ENCODE measurements at regions not wholly inside any gene's neighbourhood (a gene's known extent, or its start where the extent isn't known, plus 50 kb on each side); places are given as distances from the start of the nearest gene placed in this dataset.

DNA sequence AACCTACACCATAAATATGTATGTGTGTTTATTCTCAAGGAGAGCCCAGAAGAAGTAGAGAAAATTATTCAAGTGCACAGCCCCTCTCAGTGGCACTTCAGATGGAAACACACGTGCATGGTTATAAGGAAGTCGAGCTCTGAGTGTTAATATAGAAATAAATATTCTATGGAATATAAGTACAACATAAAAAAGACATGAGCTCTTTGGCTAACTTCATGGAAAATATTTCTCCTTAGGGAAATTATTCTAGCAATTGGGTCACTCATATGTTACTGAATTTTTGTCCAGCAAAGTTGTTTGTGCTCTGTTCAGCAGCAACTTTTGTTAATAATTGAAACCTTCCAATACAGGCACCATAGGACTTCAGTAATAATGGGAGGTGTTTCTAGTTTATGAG lies 939.0 kb downstream of the LRFN5 start:
- TF ChIP-seq POLR2A (IDR thresholded peaks at IDR 0.05), result no peak
- TF ChIP-seq, protein P1, sequence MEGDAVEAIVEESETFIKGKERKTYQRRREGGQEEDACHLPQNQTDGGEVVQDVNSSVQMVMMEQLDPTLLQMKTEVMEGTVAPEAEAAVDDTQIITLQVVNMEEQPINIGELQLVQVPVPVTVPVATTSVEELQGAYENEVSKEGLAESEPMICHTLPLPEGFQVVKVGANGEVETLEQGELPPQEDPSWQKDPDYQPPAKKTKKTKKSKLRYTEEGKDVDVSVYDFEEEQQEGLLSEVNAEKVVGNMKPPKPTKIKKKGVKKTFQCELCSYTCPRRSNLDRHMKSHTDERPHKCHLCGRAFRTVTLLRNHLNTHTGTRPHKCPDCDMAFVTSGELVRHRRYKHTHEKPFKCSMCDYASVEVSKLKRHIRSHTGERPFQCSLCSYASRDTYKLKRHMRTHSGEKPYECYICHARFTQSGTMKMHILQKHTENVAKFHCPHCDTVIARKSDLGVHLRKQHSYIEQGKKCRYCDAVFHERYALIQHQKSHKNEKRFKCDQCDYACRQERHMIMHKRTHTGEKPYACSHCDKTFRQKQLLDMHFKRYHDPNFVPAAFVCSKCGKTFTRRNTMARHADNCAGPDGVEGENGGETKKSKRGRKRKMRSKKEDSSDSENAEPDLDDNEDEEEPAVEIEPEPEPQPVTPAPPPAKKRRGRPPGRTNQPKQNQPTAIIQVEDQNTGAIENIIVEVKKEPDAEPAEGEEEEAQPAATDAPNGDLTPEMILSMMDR (IDR thresholded peaks at IDR 0.05), result no peak

Measured in thyroid gland (tissue), 4 donors.